Hepatocyte (in vitro differentiated cells): ENCODE measurements at regions not wholly inside any gene's neighbourhood (a gene's known extent, or its start where the extent isn't known, plus 50 kb on each side); places are given as distances from the start of the nearest gene placed in this dataset.

ENCODE experiments used
- CTCF ChIP-seq: fragments of 200-600 bp; sonication (generic); IDR thresholded peaks from 2 replicates; pipeline ENCODE4 v1.5.1; 2016; ENCODE audit warnings: antibody characterized with exemption, mild to moderate bottlenecking; ENCODE audit not compliant: poor library complexity
- EZH2phosphoT487 ChIP-seq: fragments of 200-600 bp; sonication (generic); IDR thresholded peaks from one replicate; pipeline ENCODE4 v1.6.1; 2018; ENCODE audit warnings: antibody characterized with exemption, mild to moderate bottlenecking, low read depth, moderate library complexity; ENCODE audit not compliant: unreplicated experiment, severe bottlenecking

GRCh38 chr20:50341880-50342637 lies 151.4 kb downstream of the CEBPB start:
- TF ChIP-seq EZH2phosphoT487 = no peak
- no peak for TF ChIP-seq CTCF
